ENCODE measurements at regions not wholly inside any gene's neighbourhood (a gene's known extent, or its start where the extent isn't known, plus 50 kb on each side); places are given as distances from the start of the nearest gene placed in this dataset.

- TF ChIP-seq FOXM1 (IDR thresholded peaks at IDR 0.05; ENCODE audit: borderline replicate concordance) = no peak
- no peak for TF ChIP-seq SUZ12 (IDR thresholded peaks at IDR 0.05)
- TF ChIP-seq SP1 (IDR thresholded peaks at IDR 0.05) = no peak
- no peak for TF ChIP-seq ELF4 (IDR thresholded peaks at IDR 0.05)
- no peak for TF ChIP-seq CTBP1 (IDR thresholded peaks at IDR 0.05; ENCODE audit: borderline replicate concordance)
- no peak for TF ChIP-seq LEF1 (IDR thresholded peaks at IDR 0.05; ENCODE audit: borderline replicate concordance)
- no peak for TF ChIP-seq BHLHE40 (IDR thresholded peaks at IDR 0.05; ENCODE audit: borderline replicate concordance)
- TF ChIP-seq NFRKB (IDR thresholded peaks at IDR 0.05) = no peak
- TF ChIP-seq TARDBP (IDR thresholded peaks at IDR 0.05) = no peak
- no peak for TF ChIP-seq L3MBTL2 (conservative IDR thresholded peaks at IDR 0.05)
- TF ChIP-seq FOXA1 (IDR thresholded peaks at IDR 0.05) = no peak
- no peak for TF ChIP-seq PKNOX1 (IDR thresholded peaks at IDR 0.05)
Measured at GRCh38 chr2:221779614-221780067, 207.5 kb upstream of the EPHA4 start.
